NT2/D1 (cell line): ENCODE measurements at regions not wholly inside any gene's neighbourhood (a gene's known extent, or its start where the extent isn't known, plus 50 kb on each side); places are given as distances from the start of the nearest gene placed in this dataset.

Experiments used
- DNase-seq: peaks from one replicate; pipeline ENCODE4 v3.0.0-alpha.2; 2011; ENCODE audit warnings: low read depth, low spot score
- H3K27me3 ChIP-seq: 2 replicates; pipeline ENCODE4 v1.6.0; 2011; ENCODE audit warnings: mild to moderate bottlenecking; ENCODE audit not compliant: insufficient read length, insufficient read depth
- H3K36me3 ChIP-seq: 2 replicates; pipeline ENCODE4 v1.6.1; 2011; ENCODE audit warnings: mild to moderate bottlenecking, low read length, mixed read lengths; ENCODE audit not compliant: insufficient read depth, insufficient read length
- H3K4me1 ChIP-seq: 2 replicates; pipeline ENCODE4 v1.5.1; 2011; ENCODE audit not compliant: insufficient read depth, insufficient read length
- H3K4me3 ChIP-seq: 2 replicates; pipeline ENCODE4 v1.5.1; 2011; ENCODE audit warnings: low read depth; ENCODE audit not compliant: insufficient read length
- H3K9ac ChIP-seq: 2 replicates; pipeline ENCODE4 v1.6.0; 2011; ENCODE audit warnings: low read depth; ENCODE audit not compliant: insufficient read length
- H3K9me3 ChIP-seq: 2 replicates; pipeline ENCODE4 v1.5.1; 2011; ENCODE audit warnings: mild to moderate bottlenecking, low read length; ENCODE audit not compliant: insufficient read depth
- SUZ12 ChIP-seq: IDR thresholded peaks from 2 replicates; pipeline ENCODE4 v1.6.1; 2011; ENCODE audit not compliant: insufficient read length, insufficient read depth; ENCODE audit errors: extremely low read depth
- YY1 ChIP-seq: IDR thresholded peaks from 2 replicates; pipeline ENCODE4 v1.6.1; 2011; ENCODE audit not compliant: insufficient read length, insufficient read depth
- ZNF274 ChIP-seq: IDR thresholded peaks from 2 replicates; pipeline ENCODE4 v1.6.1; 2011; ENCODE audit warnings: mild to moderate bottlenecking, low read depth, low read length

GRCh38 chr5:107271682-107272350 is 398.9 kb downstream of the EFNA5 start:
- DNase-seq: no peak

DNA sequence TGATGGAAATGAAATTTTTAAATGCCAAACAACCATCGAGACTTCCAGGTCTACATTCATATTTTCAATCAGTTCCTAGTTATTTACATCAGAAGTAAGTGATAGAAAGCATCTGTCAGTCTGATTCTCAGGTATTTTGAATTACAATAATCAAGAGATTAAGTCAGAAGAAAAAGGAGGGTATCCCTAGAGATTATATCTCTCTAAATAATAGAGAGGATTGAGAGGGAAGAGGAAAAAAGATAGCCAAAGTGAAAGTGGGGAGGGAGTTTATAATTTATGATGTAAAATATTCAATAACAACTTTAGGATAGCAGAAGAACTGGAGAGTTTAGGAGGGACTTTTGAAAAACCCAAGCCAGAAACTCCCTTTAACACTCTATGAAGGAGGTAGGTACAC is 400.2 kb downstream of the EFNA5 start:
- Histone ChIP-seq H3K27me3 (no peaks in the 10 kb centered on the region), H3K9me3 (no peaks in the 10 kb centered on the region), H3K9ac (no peak overlapping the region), H3K4me3 (no peak overlapping the region), H3K4me1 (no peaks in the 10 kb centered on the region), H3K36me3 (no peaks in the 10 kb centered on the region)
- DNase-seq: no peak
- TF ChIP-seq YY1 (no peak), ZNF274 (no peak), SUZ12 (no peak)

More at GRCh38 chr5:107271682-107272350, 398.9 kb downstream of the EFNA5 start:
- no peaks in the 10 kb centered on the region for H3K27me3 ChIP-seq
- H3K4me3 ChIP-seq: no peak overlapping the region
- H3K9me3 ChIP-seq: no peaks in the 10 kb centered on the region
- TF ChIP-seq ZNF274 (no peak), YY1 (no peak), SUZ12 (no peak)
- no peak overlapping the region for H3K9ac ChIP-seq
- no peaks in the 10 kb centered on the region for H3K36me3 ChIP-seq
- H3K4me1 ChIP-seq: no peaks in the 10 kb centered on the region

- Histone ChIP-seq H3K4me3 (no peak overlapping the region), H3K4me1 (no peaks in the 10 kb centered on the region), H3K9me3 (no peaks in the 10 kb centered on the region), H3K36me3 (no peaks in the 10 kb centered on the region), H3K9ac (no peak overlapping the region), H3K27me3 (no peaks in the 10 kb centered on the region)
- DNase-seq: no peak
- TF ChIP-seq SUZ12 (no peak), ZNF274 (no peak), YY1 (no peak)
Observed at GRCh38 chr5:107269678-107270077, 401.1 kb downstream of the EFNA5 start.

GRCh38 chr5:107269256-107269655 is 401.5 kb downstream of the EFNA5 start:
- Histone ChIP-seq H3K9ac (no peak overlapping the region), H3K36me3 (no peaks in the 10 kb centered on the region), H3K27me3 (no peaks in the 10 kb centered on the region), H3K4me1 (no peaks in the 10 kb centered on the region), H3K9me3 (no peaks in the 10 kb centered on the region), H3K4me3 (no peak overlapping the region)
- TF ChIP-seq ZNF274 (no peak), SUZ12 (no peak), YY1 (no peak)
- no peak for DNase-seq

DNA sequence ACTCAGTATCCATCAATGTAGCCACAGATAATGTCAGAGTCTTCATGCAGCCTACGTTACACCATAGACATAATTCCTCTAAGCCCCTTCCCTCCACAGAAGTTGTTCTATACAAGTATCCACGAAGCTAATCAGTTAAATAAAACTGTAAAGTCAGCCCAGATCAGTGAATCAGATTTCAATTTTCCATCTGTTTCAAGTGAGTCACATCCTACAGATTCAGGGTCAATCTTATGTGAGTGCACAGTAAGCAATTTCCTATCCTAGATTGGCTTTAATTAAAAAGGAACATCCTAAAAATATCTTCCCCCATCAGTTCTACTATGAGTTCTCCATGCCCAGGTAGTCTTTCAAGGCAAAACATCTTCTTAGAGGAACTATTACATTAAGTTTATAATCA is 402.5 kb downstream of the EFNA5 start:
- H3K4me3 ChIP-seq: no peak overlapping the region
- H3K9ac ChIP-seq: no peak overlapping the region
- no peak for DNase-seq
- no peaks in the 10 kb centered on the region for H3K4me1 ChIP-seq
- TF ChIP-seq YY1 (no peak), ZNF274 (no peak), SUZ12 (no peak)
- no peaks in the 10 kb centered on the region for H3K27me3 ChIP-seq
- no peaks in the 10 kb centered on the region for H3K36me3 ChIP-seq
- H3K9me3 ChIP-seq: no peaks in the 10 kb centered on the region

- H3K9me3 ChIP-seq: no peaks in the 10 kb centered on the region
- H3K9ac ChIP-seq: no peak overlapping the region
- no peaks in the 10 kb centered on the region for H3K4me1 ChIP-seq
- no peaks in the 10 kb centered on the region for H3K36me3 ChIP-seq
- DNase-seq: no peak
- TF ChIP-seq ZNF274: no peak
- TF ChIP-seq SUZ12: no peak
- TF ChIP-seq YY1: no peak
- no peak overlapping the region for H3K4me3 ChIP-seq
- no peaks in the 10 kb centered on the region for H3K27me3 ChIP-seq
Observed at GRCh38 chr5:107266100-107266499, 404.6 kb downstream of the EFNA5 start.

DNA sequence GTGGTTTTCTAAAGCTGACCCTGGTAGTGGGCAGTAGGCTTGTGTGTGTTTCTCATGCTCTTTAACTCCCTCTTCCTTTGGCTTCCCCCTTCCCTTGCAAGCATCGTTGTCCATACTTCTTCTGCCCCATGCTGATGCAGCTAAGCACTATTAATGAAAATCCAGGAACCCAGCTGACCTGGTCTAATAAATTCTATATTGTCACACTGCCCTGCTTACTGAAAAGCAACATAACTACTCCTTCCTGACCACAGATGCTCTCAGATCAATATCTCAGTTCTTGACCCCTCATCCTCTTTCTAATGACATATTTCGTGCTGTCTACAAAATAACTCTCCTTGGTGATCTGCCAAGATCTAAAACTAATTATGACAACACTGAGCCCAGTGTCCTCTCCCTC is 405.5 kb downstream of the EFNA5 start:
- Histone ChIP-seq H3K4me1 (no peaks in the 10 kb centered on the region), H3K36me3 (no peaks in the 10 kb centered on the region), H3K9ac (no peak overlapping the region), H3K4me3 (no peak overlapping the region), H3K27me3 (no peaks in the 10 kb centered on the region), H3K9me3 (no peaks in the 10 kb centered on the region)
- TF ChIP-seq YY1 (no peak), ZNF274 (no peak), SUZ12 (no peak)
- DNase-seq: no peak
